H1 (cell line): ENCODE measurements at regions not wholly inside any gene's neighbourhood (a gene's known extent, or its start where the extent isn't known, plus 50 kb on each side); places are given as distances from the start of the nearest gene placed in this dataset.

ENCODE experiments used
- CTCF ChIA-PET: fragments of 300-600 bp; sonication (Branson Sonifier 250); formaldehyde crosslinking; loops from one replicate; lab custom pipeline; 2021; ENCODE audit not compliant: partially characterized antibody; lab: Charles Lee
- POLR2A ChIA-PET: fragments of 300-600 bp; sonication (Branson Sonifier 250); formaldehyde crosslinking; loops from one replicate; lab custom pipeline; 2021; ENCODE audit warnings: inconsistent platforms; ENCODE audit not compliant: partially characterized antibody; lab: Charles Lee
- DNase-seq, 2 experiments: peaks; one replicate each; pipeline versions ENCODE4 v3.0.0 to v3.0.0-alpha.2; 2010 to 2022; ENCODE audit warnings: low spot score in 2 of 2, low read depth in 1 of 2, mixed read lengths in 1 of 2
- FAIRE-seq: peaks from 2 replicates; lab custom pipeline; 2011; peaks lifted over from hg19 to GRCh38; lab: Jason Lieb, UNC
- H2AFZ ChIP-seq: 2 replicates; pipeline ENCODE4 v1.8.1; 2012; ENCODE audit warnings: low read length, inconsistent platforms
- H2AK5ac ChIP-seq: 2 replicates; pipeline ENCODE4 v1.6.1; 2013; ENCODE audit warnings: low read depth, low read length
- H2BK120ac ChIP-seq: replicated peaks from 2 replicates; pipeline ENCODE3; 2013; ENCODE audit warnings: low read depth, low read length, inconsistent platforms
- H2BK12ac ChIP-seq: 2 replicates; pipeline ENCODE4 v1.6.1; 2013; ENCODE audit warnings: low read depth, low read length
- H2BK15ac ChIP-seq: 2 replicates; pipeline ENCODE4 v1.6.1; 2013; ENCODE audit warnings: low read length
- H2BK20ac ChIP-seq: 2 replicates; pipeline ENCODE4 v1.6.1; 2013; ENCODE audit warnings: low read length
- H2BK5ac ChIP-seq: 2 replicates; pipeline ENCODE4 v1.6.1; 2013; ENCODE audit warnings: low read depth, low read length
- H3K14ac ChIP-seq: 2 replicates; pipeline ENCODE4 v1.6.1; 2013; ENCODE audit warnings: inconsistent platforms; ENCODE audit not compliant: insufficient read length
- H3K18ac ChIP-seq: 2 replicates; pipeline ENCODE4 v1.6.1; 2013; ENCODE audit warnings: low read length; ENCODE audit errors: extremely low read depth
- H3K23ac ChIP-seq: 2 replicates; pipeline ENCODE4 v1.6.1; 2013; ENCODE audit warnings: inconsistent platforms; ENCODE audit not compliant: insufficient read length
- H3K23me2 ChIP-seq: 2 replicates; pipeline ENCODE4 v1.6.1; 2013; ENCODE audit warnings: low read depth, low read length
- H3K27ac ChIP-seq: 2 replicates; pipeline ENCODE4 v1.6.1; 2011; ENCODE audit warnings: low read depth, low read length, inconsistent platforms
- H3K27me3 ChIP-seq, 4 experiments: replicated peaks in 1 of 4; 1 replicate in 1 of 4; 2 replicates in 3 of 4; pipeline versions ENCODE4 v1.6.1 to v1.8.1; 2011 to 2013; ENCODE audit warnings: low read length in 3 of 4, mild to moderate bottlenecking in 3 of 4, inconsistent platforms in 2 of 4, mixed read lengths in 2 of 4, moderate library complexity in 1 of 4; ENCODE audit not compliant: control insufficient read depth in 3 of 4, insufficient read depth in 3 of 4; ENCODE audit errors: extremely low read depth in 1 of 4
- H3K36me3 ChIP-seq, 4 experiments: 2 replicates each; pipeline versions ENCODE4 v1.6.1 to v1.8.1; 2011 to 2013; ENCODE audit warnings: mild to moderate bottlenecking in 4 of 4, low read length in 3 of 4, moderate library complexity in 2 of 4, control low read depth in 1 of 4, inconsistent platforms in 1 of 4; ENCODE audit not compliant: insufficient read depth in 4 of 4, control insufficient read depth in 2 of 4
- H3K4ac ChIP-seq: replicated peaks from 2 replicates; pipeline ENCODE3; 2013; ENCODE audit warnings: low read length, low read depth, mixed read lengths, inconsistent platforms; ENCODE audit not compliant: insufficient read length
- H3K4me1 ChIP-seq, 4 experiments: replicated peaks in 1 of 4; 1 replicate in 1 of 4; 2 replicates in 3 of 4; pipeline versions ENCODE4 v1.6.1 to v1.8.1; 2011 to 2013; ENCODE audit warnings: low read length in 3 of 4, inconsistent platforms in 2 of 4, mixed read lengths in 1 of 4; ENCODE audit not compliant: insufficient read depth in 4 of 4, control insufficient read depth in 3 of 4
- H3K4me2 ChIP-seq, 2 experiments: 2 replicates each; pipeline versions ENCODE4 v1.6.1 to v1.8.1; 2011 to 2013; ENCODE audit warnings: low read depth in 2 of 2, low read length in 2 of 2, control low read depth in 1 of 2, inconsistent platforms in 1 of 2, mild to moderate bottlenecking in 1 of 2; ENCODE audit not compliant: insufficient read depth in 1 of 2
- H3K4me3 ChIP-seq, 4 experiments: fragments of 200-600, 300-600 bp in 1 of 4; sonication (generic), shearing (Covaris generic), sonication (Bioruptor Twin) in 1 of 4; 2 replicates each; pipeline versions ENCODE4 v1.5.1 to v1.8.1; 2011 to 2016; ENCODE audit warnings: low read length in 4 of 4, low read depth in 3 of 4, control low read depth in 2 of 4, inconsistent platforms in 2 of 4, mild to moderate bottlenecking in 2 of 4, mixed read lengths in 1 of 4, moderate library complexity in 1 of 4; ENCODE audit not compliant: insufficient read depth in 2 of 4; ENCODE audit errors: extremely low read depth in 1 of 4
- H3K56ac ChIP-seq: replicated peaks from 2 replicates; pipeline ENCODE3; 2013; ENCODE audit warnings: low read depth, mild to moderate bottlenecking, mixed read lengths, low read length, inconsistent platforms; ENCODE audit not compliant: insufficient read length
- H3K79me1 ChIP-seq: 2 replicates; pipeline ENCODE4 v1.6.1; 2013; ENCODE audit warnings: low read depth, low read length, control low read depth
- H3K79me2 ChIP-seq, 2 experiments: 2 replicates each; pipeline versions ENCODE4 v1.6.1 to v1.8.1; 2012 to 2013; ENCODE audit warnings: low read length in 2 of 2, mild to moderate bottlenecking in 2 of 2, inconsistent platforms in 1 of 2; ENCODE audit not compliant: insufficient read depth in 2 of 2, control insufficient read depth in 1 of 2
- H3K9ac ChIP-seq, 4 experiments: replicated peaks in 1 of 4; 1 replicate in 1 of 4; 2 replicates in 3 of 4; pipeline versions ENCODE4 v1.6.1 to v1.8.1; 2011 to 2013; ENCODE audit warnings: low read depth in 3 of 4, low read length in 3 of 4, control low read depth in 2 of 4, mild to moderate bottlenecking in 2 of 4, moderate library complexity in 2 of 4, inconsistent platforms in 1 of 4; ENCODE audit errors: extremely low read depth in 1 of 4
- H3K9me3 ChIP-seq, 2 experiments: 2 replicates each; pipeline versions ENCODE4 v1.6.1 to v1.8.1; 2012 to 2013; ENCODE audit warnings: mild to moderate bottlenecking in 2 of 2, moderate library complexity in 2 of 2, control low read depth in 1 of 2, inconsistent platforms in 1 of 2, low read depth in 1 of 2, low read length in 1 of 2, mixed read lengths in 1 of 2; ENCODE audit not compliant: insufficient read depth in 2 of 2
- H4K20me1 ChIP-seq, 2 experiments: replicated peaks in 1 of 2; 2 replicates each; pipeline versions ENCODE3 to v1.8.1; 2011 to 2013; ENCODE audit warnings: inconsistent platforms in 2 of 2, low read length in 2 of 2, mild to moderate bottlenecking in 1 of 2; ENCODE audit not compliant: insufficient read depth in 2 of 2, control insufficient read depth in 1 of 2
- H4K5ac ChIP-seq: 2 replicates; pipeline ENCODE4 v1.6.1; 2013; ENCODE audit warnings: low read length, low read depth, mixed read lengths, inconsistent platforms; ENCODE audit not compliant: insufficient read length
- H4K8ac ChIP-seq: 2 replicates; pipeline ENCODE4 v1.8.0; 2013; ENCODE audit warnings: mild to moderate bottlenecking, moderate library complexity, low read length, inconsistent platforms; ENCODE audit not compliant: insufficient read depth; ENCODE audit errors: extremely low read depth
- H4K91ac ChIP-seq: replicated peaks from 2 replicates; pipeline ENCODE3; 2013; ENCODE audit warnings: low read length, mixed read lengths, inconsistent platforms; ENCODE audit not compliant: insufficient read length
- HDAC6 ChIP-seq: IDR thresholded peaks from one replicate; pipeline ENCODE4 v1.7.1; 2012; ENCODE audit warnings: low read depth, mild to moderate bottlenecking, inconsistent platforms, low read length, moderate library complexity
- JUND ChIP-seq: IDR thresholded peaks from 2 replicates; pipeline ENCODE4 v1.6.1; 2011; ENCODE audit warnings: mild to moderate bottlenecking, improper control_type of control experiment, low read length
- SIRT6 ChIP-seq: IDR thresholded peaks from one replicate; pipeline ENCODE4 v1.7.1; 2012; ENCODE audit warnings: low read length, inconsistent platforms
- SRF ChIP-seq: IDR thresholded peaks from 2 replicates; pipeline ENCODE4 v1.6.1; 2011; ENCODE audit warnings: mild to moderate bottlenecking, low read depth, low read length, moderate library complexity
- ZNF274 ChIP-seq: IDR thresholded peaks from 2 replicates; pipeline ENCODE4 v1.7.0; 2012; ENCODE audit warnings: low read length, borderline replicate concordance; ENCODE audit errors: extremely low read depth
- TF ChIP-seq, protein P1 (sequence below): IDR thresholded peaks from 2 replicates; pipeline ENCODE4 v1.6.1; 2011; ENCODE audit warnings: low read length, improper control_type of control experiment

DNA sequence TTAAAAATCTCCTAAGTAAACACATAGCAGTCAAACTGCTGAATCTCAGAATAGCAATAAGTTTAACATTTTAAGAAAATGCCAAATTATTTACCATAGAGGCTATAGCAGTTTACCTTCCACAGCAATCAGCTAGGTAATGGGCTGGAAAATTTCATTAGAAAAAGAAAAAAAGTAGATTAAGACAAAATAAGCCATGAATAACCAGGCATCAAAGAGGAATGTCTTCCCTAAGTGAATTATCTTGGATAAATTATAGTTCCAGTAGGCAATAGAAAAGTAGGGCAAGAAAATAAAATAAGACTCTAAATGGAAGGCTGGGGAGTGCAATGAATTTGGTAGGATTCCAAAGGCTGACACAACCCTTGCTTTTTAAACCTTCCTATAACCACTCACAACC, 722.8 kb downstream of the TRAM1L1 start:
- Histone ChIP-seq H4K5ac (no peak overlapping the region), H4K20me1 (peaks cover 0 to 1% of the 10 kb centered on the region in 2 experiments), H3K9ac (no peak overlapping the region), H2BK120ac (no peak overlapping the region), H3K23me2 (no peaks in the 10 kb centered on the region), H2BK20ac (no peak overlapping the region), H2BK12ac (no peak overlapping the region), H3K23ac (no peak overlapping the region), H3K14ac (no peak overlapping the region), H2BK5ac (no peak overlapping the region), H3K27ac (no peak overlapping the region), H3K79me2 (no peaks in the 10 kb centered on the region), H2AFZ (no peak overlapping the region), H3K56ac (no peak overlapping the region), H3K79me1 (no peaks in the 10 kb centered on the region), H4K91ac (no peak overlapping the region), H2BK15ac (no peak overlapping the region), H3K4me1 (no peaks in the 10 kb centered on the region), H3K27me3 (no peaks in the 10 kb centered on the region), H4K8ac (no peak overlapping the region), H3K36me3 (no peaks in the 10 kb centered on the region), H3K4me2 (no peak overlapping the region), H2AK5ac (no peak overlapping the region), H3K9me3 (peaks cover 0 to 9% of the 10 kb centered on the region in 2 experiments; a peak in 2 of 4 replicates), H3K18ac (no peak overlapping the region), H3K4ac (no peak overlapping the region), H3K4me3 (no peak overlapping the region)
- DNase-seq (no peak), FAIRE-seq (no peak)
- ChIA-PET POLR2A (no interaction called here), CTCF (interaction anchor here (0.6 kb wide), 1 partner anchor 399 kb away, joined by 3 read pairs; no protein-coding TSS in a partner anchor)
- TF ChIP-seq SRF (no peak), SIRT6 (no peak), ZNF274 (no peak), HDAC6 (no peak), JUND (no peak)
- TF ChIP-seq, protein P1, sequence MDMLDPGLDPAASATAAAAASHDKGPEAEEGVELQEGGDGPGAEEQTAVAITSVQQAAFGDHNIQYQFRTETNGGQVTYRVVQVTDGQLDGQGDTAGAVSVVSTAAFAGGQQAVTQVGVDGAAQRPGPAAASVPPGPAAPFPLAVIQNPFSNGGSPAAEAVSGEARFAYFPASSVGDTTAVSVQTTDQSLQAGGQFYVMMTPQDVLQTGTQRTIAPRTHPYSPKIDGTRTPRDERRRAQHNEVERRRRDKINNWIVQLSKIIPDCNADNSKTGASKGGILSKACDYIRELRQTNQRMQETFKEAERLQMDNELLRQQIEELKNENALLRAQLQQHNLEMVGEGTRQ = no peak
